GM12878 (cell line): ENCODE measurements at regions not wholly inside any gene's neighbourhood (a gene's known extent, or its start where the extent isn't known, plus 50 kb on each side); places are given as distances from the start of the nearest gene placed in this dataset.

Experiments
- ATAC-seq: fragments of 200-7000 bp; cut with Tn5 transposase; 3 replicates; pipeline ENCODE4 v1.9.1; 2020; ENCODE audit warnings: mild to moderate bottlenecking, moderate library complexity
- BruUV-seq: library from RNA; stranded (reverse); fragments of 400-500 nt; replicated peaks from 2 replicates; lab custom pipeline; 2021; lab: Mats Ljungman, UMichigan
- CTCF ChIA-PET: fragments of 300-600 bp; sonication (Branson Sonifier 250); formaldehyde crosslinking; extraction: SDS; loops from one replicate; lab custom pipeline; 2021; ENCODE audit warnings: inconsistent platforms; lab: Yijun Ruan, JAX
- POLR2A ChIA-PET: fragments of 350-600 bp; formaldehyde crosslinking; extraction: SDS; loops from one replicate; lab custom pipeline; 2021; ENCODE audit warnings: inconsistent platforms; lab: Charles Lee
- RAD21 ChIA-PET: fragments of 300-600 bp; sonication (Branson Sonifier 250); formaldehyde crosslinking; loops from one replicate; lab custom pipeline; 2023; ENCODE audit warnings: antibody characterized with exemption; ENCODE audit not compliant: unreplicated experiment; lab: Charles Lee
- SMC1A ChIA-PET: fragments of 300-600 bp; sonication (Branson Sonifier 250); formaldehyde crosslinking; loops from one replicate; lab custom pipeline; 2023; ENCODE audit not compliant: unreplicated experiment, uncharacterized antibody; lab: Charles Lee
- DNase-seq: peaks from one replicate; pipeline ENCODE4 v3.0.0-alpha.2; 2011; ENCODE audit warnings: low read depth, low spot score
- FAIRE-seq: peaks from 3 replicates; lab custom pipeline; 2011; peaks lifted over from hg19 to GRCh38; lab: Jason Lieb, UNC
- H2AFZ ChIP-seq: 2 replicates; pipeline ENCODE4 v1.6.0; 2011; ENCODE audit warnings: low read depth, low read length, control low read depth; ENCODE audit not compliant: control insufficient read depth
- H3K27ac ChIP-seq: 2 replicates; pipeline ENCODE4 v1.5.1; 2011; ENCODE audit warnings: control low read depth; ENCODE audit not compliant: control insufficient read depth, insufficient read depth
- H3K27me3 ChIP-seq, 2 experiments: replicated peaks in 1 of 2; 2 replicates each; pipeline versions ENCODE4 v1.6.0 to v1.6.1; 2011; ENCODE audit warnings: low read length in 1 of 2; ENCODE audit not compliant: control insufficient read depth in 2 of 2, insufficient read depth in 2 of 2
- H3K36me3 ChIP-seq, 2 experiments: 2 replicates each; pipeline ENCODE4 v1.5.1; 2011; ENCODE audit warnings: low read length in 1 of 2; ENCODE audit not compliant: control insufficient read depth in 2 of 2, insufficient read depth in 2 of 2
- H3K4me1 ChIP-seq: 2 replicates; pipeline ENCODE4 v1.6.1; 2011; ENCODE audit warnings: mild to moderate bottlenecking, low read length, moderate library complexity, mixed read lengths; ENCODE audit not compliant: control insufficient read depth, insufficient read depth
- H3K4me2 ChIP-seq: 2 replicates; pipeline ENCODE4 v1.6.0; 2011; ENCODE audit warnings: control low read depth; ENCODE audit not compliant: control insufficient read depth, insufficient read depth
- H3K4me3 ChIP-seq: fragments of 200-600 bp; sonication (generic); 2 replicates; pipeline ENCODE4 v1.5.1; 2016
- H3K79me2 ChIP-seq: 2 replicates; pipeline ENCODE4 v1.6.0; 2011; ENCODE audit warnings: low read length; ENCODE audit not compliant: control insufficient read depth, insufficient read depth
- H3K9ac ChIP-seq: 2 replicates; pipeline ENCODE4 v1.8.0; 2011; ENCODE audit warnings: low read length, control low read depth, mixed read lengths; ENCODE audit not compliant: control insufficient read depth, insufficient read depth
- H3K9me3 ChIP-seq: replicated peaks from 3 replicates; pipeline ENCODE4 v1.5.1; 2011; ENCODE audit warnings: mild to moderate bottlenecking, low read length; ENCODE audit not compliant: control insufficient read depth, insufficient read depth
- H4K20me1 ChIP-seq: 2 replicates; pipeline ENCODE4 v1.6.0; 2011; ENCODE audit not compliant: control insufficient read depth, insufficient read depth
- BCL3 ChIP-seq: IDR thresholded peaks from 2 replicates; pipeline ENCODE4 v1.6.1; 2011; ENCODE audit warnings: borderline replicate concordance, low read depth, mild to moderate bottlenecking, moderate library complexity, low read length; ENCODE audit not compliant: insufficient read depth, poor library complexity, severe bottlenecking
- CREM ChIP-seq: IDR thresholded peaks from 2 replicates; pipeline ENCODE4 v1.6.1; 2014; ENCODE audit warnings: antibody characterized with exemption, low read depth
- EED ChIP-seq: sonication (generic); IDR thresholded peaks from 2 replicates; pipeline ENCODE4 v1.6.1; 2016; ENCODE audit warnings: antibody characterized with exemption, low read depth
- EGR1 ChIP-seq, 2 experiments: IDR thresholded peaks; 1 replicate in 1 of 2; 2 replicates in 1 of 2; pipeline ENCODE4 v1.6.1; 2011 to 2012; ENCODE audit warnings: low read depth in 2 of 2, low read length in 2 of 2, borderline replicate concordance in 1 of 2, mild to moderate bottlenecking in 1 of 2, moderate library complexity in 1 of 2
- NFIC ChIP-seq: IDR thresholded peaks from 2 replicates; pipeline ENCODE4 v1.6.1; 2012; ENCODE audit warnings: low read depth, mild to moderate bottlenecking, inconsistent platforms, low read length, moderate library complexity
- RUNX3 ChIP-seq: IDR thresholded peaks from 2 replicates; pipeline ENCODE4 v1.6.1; 2012; ENCODE audit warnings: low read length, inconsistent platforms
- SMAD1 ChIP-seq: fragments of 450-650 bp; IDR thresholded peaks from 2 replicates; pipeline ENCODE4 v1.6.1; 2018; ENCODE audit warnings: mild to moderate bottlenecking, low read depth; ENCODE audit not compliant: partially characterized antibody
- ZNF24 ChIP-seq: fragments of 450-650 bp; IDR thresholded peaks from 2 replicates; pipeline ENCODE4 v1.6.1; 2017; ENCODE audit warnings: antibody characterized with exemption, mild to moderate bottlenecking
- WGBS: methylation state at CpG from one replicate; pipeline ENCODE4 v1.1.6; 2016; ENCODE audit warnings: low lambda C conversion rate; ENCODE audit not compliant: insufficient replicate concordance, insufficient coverage; ENCODE audit errors: missing lambda C conversion rate; 5-methylcytosine and 5-hydroxymethylcytosine counted together
- in situ Hi-C: fragments of 300-500 bp; cut with MboI; formaldehyde crosslinking; loops from 9 replicates; pipeline ENCODE4 v1.14.3; 2018; ENCODE audit warnings: mixed read lengths
- intact Hi-C: fragments of 100-400 bp; cut with micrococcal nuclease; formaldehyde crosslinking; loops from one replicate; pipeline ENCODE4 v1.14.2; 2022; ENCODE audit not compliant: unreplicated experiment

- Histone ChIP-seq H3K4me2 (no peak overlapping the region), H3K27ac (no peak overlapping the region), H3K36me3 (no peaks in the 10 kb centered on the region), H3K79me2 (no peaks in the 10 kb centered on the region), H4K20me1 (no peaks in the 10 kb centered on the region), H3K4me1 (no peaks in the 10 kb centered on the region), H2AFZ (no peak overlapping the region), H3K27me3 (peaks cover 0 to 3% of the 10 kb centered on the region in 2 experiments; a peak in 3 of 4 replicates), H3K9me3 (no peaks in the 10 kb centered on the region), H3K4me3 (no peak overlapping the region), H3K9ac (no peak overlapping the region)
- in situ Hi-C loops (no loop called here), intact Hi-C loops (no loop called here)
- ChIA-PET RAD21 (no interaction called here), SMC1A (no interaction called here), POLR2A (no interaction called here), CTCF (no interaction called here)
- no peak for TF ChIP-seq ZNF24
- TF ChIP-seq CREM = no peak
- no peak for TF ChIP-seq SMAD1
- no peak for FAIRE-seq
- no peak for DNase-seq
- WGBS = 38% methylated on average over 3 of the region's 3 CpGs
- no peak for ATAC-seq
- BruUV-seq = no TSS peak
Observed at GRCh38 chr12:116442946-116443345, 116.2 kb upstream of the MAP1LC3B2 start.

- ChIA-PET RAD21 (no interaction called here), CTCF (no interaction called here), SMC1A (interaction anchor here (0.9 kb wide), 1 partner anchor 157 kb away, joined by 3 read pairs; no protein-coding TSS in a partner anchor), POLR2A (no interaction called here)
- peaks cover 0 to 3% of the 10 kb centered on the region in 2 experiments; a peak in 2 of 4 replicates for H3K27me3 ChIP-seq
- no peak for DNase-seq
- FAIRE-seq = no peak
- in situ Hi-C loops (no loop called here), intact Hi-C loops (no loop called here)
- no peak overlapping the region for H3K27ac ChIP-seq
- no peaks in the 10 kb centered on the region; the same call in 2 of the 3 replicates for H3K9me3 ChIP-seq
- no TSS peak for BruUV-seq
- ATAC-seq = no peak
- no peak for TF ChIP-seq NFIC
- 0 out of 3 replicates have a peak, but pooled peaks of 1 of the 2 experiments have one; percentile 18 for TF ChIP-seq EGR1 (IDR thresholded peaks at IDR 0.05; ENCODE audit: borderline replicate concordance in 1 of 2, low read depth in 2 of 2, low read length in 2 of 2)
- no peak for TF ChIP-seq EED
- no peak for TF ChIP-seq BCL3
- peak; percentile 41 for TF ChIP-seq RUNX3
- TF ChIP-seq, all 136 proteins: peak for 2
- Histone ChIP-seq H2AFZ (no peak overlapping the region), H3K4me1 (no peaks in the 10 kb centered on the region), H3K4me3 (no peak overlapping the region), H4K20me1 (no peaks in the 10 kb centered on the region), H3K79me2 (no peaks in the 10 kb centered on the region), H3K36me3 (no peaks in the 10 kb centered on the region), H3K9ac (no peak overlapping the region), H3K4me2 (no peak overlapping the region)
- 59% methylated on average over 16 of the region's 16 CpGs for WGBS
Observed at GRCh38 chr12:116443821-116444589, 115.2 kb upstream of the MAP1LC3B2 start.
